ENCODE measurements at regions not wholly inside any gene's neighbourhood (a gene's known extent, or its start where the extent isn't known, plus 50 kb on each side); places are given as distances from the start of the nearest gene placed in this dataset.

DNA sequence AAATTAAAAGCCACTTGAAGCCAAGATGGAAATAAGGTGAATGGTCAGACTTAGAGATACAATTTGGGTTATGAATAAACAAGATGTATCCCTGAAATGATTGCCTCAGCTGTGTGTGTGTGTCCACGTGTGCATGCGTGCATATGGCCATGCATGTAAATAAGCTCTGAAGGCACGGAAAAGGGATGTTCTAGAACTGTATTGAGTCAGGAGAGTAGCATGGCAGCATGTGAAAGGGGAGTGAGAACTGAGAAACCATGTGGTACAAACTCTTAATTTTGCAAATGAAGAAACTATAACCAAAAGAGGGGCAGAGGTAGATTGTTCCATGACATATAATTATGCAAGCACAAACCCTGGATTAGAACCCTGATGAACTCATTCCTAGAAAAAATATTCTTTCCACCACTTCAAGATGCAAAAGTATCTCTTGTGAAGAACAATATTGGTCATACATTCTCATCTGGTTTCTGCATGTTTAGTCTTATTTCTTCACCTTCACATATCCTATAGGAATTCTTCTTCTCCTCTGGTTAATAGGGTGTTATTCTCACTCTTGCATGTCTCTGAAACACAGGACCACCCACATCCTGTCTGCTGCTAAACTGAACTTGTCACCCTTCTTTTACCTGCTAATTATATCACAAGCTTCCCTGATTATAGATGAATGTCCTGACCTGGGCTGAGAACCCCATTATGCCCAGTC, 455.8 kb downstream of the SETBP1 start:
- no peaks in the 10 kb centered on the region for H3K4me1 ChIP-seq
- H3K36me3 ChIP-seq (ENCODE audit: insufficient read depth in 1 of 2, low read depth in 1 of 2), result no peaks in the 10 kb centered on the region
- WGBS, 3 donors, result 89 to 94% (median 90%) methylated on average over 3 of the region's 3 CpGs
- ATAC-seq (no peak), DNase-seq (no peak)
- intact Hi-C loops (cut with DNase I), result no loop called here
- H3K9me3 ChIP-seq, result no peaks in the 10 kb centered on the region
- no peak overlapping the region for H3K27ac ChIP-seq
- no peaks in the 10 kb centered on the region for H3K27me3 ChIP-seq (ENCODE audit: insufficient read depth in 3 of 3, low read length in 2 of 3)
- no peak overlapping the region for H3K4me3 ChIP-seq
- TF ChIP-seq, protein P1, sequence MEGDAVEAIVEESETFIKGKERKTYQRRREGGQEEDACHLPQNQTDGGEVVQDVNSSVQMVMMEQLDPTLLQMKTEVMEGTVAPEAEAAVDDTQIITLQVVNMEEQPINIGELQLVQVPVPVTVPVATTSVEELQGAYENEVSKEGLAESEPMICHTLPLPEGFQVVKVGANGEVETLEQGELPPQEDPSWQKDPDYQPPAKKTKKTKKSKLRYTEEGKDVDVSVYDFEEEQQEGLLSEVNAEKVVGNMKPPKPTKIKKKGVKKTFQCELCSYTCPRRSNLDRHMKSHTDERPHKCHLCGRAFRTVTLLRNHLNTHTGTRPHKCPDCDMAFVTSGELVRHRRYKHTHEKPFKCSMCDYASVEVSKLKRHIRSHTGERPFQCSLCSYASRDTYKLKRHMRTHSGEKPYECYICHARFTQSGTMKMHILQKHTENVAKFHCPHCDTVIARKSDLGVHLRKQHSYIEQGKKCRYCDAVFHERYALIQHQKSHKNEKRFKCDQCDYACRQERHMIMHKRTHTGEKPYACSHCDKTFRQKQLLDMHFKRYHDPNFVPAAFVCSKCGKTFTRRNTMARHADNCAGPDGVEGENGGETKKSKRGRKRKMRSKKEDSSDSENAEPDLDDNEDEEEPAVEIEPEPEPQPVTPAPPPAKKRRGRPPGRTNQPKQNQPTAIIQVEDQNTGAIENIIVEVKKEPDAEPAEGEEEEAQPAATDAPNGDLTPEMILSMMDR (IDR thresholded peaks at IDR 0.05), result no peak

DNA sequence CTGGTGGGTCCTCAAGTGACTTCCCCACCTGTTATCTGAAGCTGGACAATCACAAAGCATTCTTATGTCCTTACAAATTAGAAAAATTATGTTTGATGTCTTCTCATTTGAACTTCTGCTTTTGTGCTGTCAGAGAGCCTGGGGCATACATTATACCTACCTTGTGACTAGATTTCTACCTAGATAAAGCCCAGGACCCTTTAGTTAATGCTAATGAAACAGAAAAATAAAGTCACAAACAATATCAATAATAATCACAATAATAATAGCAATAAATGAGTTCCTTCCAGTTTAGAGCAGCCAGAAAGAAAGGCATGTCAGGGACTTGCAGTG, 456.4 kb downstream of the SETBP1 start:
- DNase-seq (no peak), ATAC-seq (no peak)
- H3K27ac ChIP-seq, result no peak overlapping the region
- H3K27me3 ChIP-seq (ENCODE audit: insufficient read depth in 3 of 3, low read length in 2 of 3), result no peaks in the 10 kb centered on the region
- no peaks in the 10 kb centered on the region for H3K9me3 ChIP-seq
- TF ChIP-seq, protein P1 (IDR thresholded peaks at IDR 0.05), result no peak
- no peaks in the 10 kb centered on the region for H3K4me1 ChIP-seq
- no peak overlapping the region for H3K4me3 ChIP-seq
- intact Hi-C loops (cut with DNase I), result no loop called here
- H3K36me3 ChIP-seq (ENCODE audit: insufficient read depth in 1 of 2, low read depth in 1 of 2), result no peaks in the 10 kb centered on the region

DNA sequence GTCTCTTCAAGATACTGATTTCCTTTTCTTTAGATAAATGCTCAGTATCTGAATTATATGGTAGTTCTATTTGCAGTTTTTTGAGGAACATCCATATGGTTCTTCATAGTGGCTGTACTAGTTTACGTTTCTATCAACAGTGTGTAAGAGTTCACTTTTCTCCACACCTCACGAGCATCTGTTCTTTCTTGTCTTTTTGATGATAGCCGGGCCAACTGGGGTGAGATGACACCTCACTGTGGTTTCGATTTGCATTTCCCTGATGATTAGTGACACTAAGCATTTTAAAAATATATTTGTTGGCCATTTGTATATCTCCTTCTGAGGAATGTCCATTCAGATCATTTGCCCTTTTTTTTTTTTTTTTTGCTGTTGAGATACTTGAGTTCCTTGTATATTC, 458.8 kb downstream of the SETBP1 start:
- Histone ChIP-seq H3K9me3 (no peaks in the 10 kb centered on the region), H3K27ac (no peak overlapping the region), H3K4me1 (no peaks in the 10 kb centered on the region), H3K27me3 (ENCODE audit: insufficient read depth in 3 of 3, low read length in 2 of 3) (no peaks in the 10 kb centered on the region), H3K4me3 (no peak overlapping the region), H3K36me3 (ENCODE audit: insufficient read depth in 1 of 2, low read depth in 1 of 2) (no peaks in the 10 kb centered on the region)
- TF ChIP-seq, protein P1 (IDR thresholded peaks at IDR 0.05), result no peak
- no peak for ATAC-seq
- intact Hi-C loops (cut with DNase I), result no loop called here
- WGBS, 3 donors, result 77 to 88% (median 85%) methylated on average over 4 of the region's 4 CpGs
- DNase-seq, result no peak

DNA sequence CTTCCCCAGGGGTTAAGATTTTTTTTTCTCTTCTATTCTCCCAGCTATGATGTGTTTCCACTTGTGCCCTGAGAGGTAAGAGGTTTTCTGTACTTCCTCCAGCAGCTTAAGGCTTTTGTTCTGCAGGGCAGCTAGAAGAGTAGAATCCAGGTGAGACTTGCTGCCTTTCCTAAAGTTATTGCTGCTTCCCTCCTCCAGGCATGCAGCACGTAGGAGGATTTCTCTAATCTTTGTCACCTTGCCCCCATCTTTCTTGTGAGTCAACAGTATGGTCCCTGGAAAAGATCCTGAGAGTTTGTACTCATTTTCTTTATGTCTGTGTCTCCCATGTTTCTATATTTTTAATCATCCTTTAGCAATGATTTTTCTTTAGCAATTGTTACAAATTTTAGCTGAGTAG, 462.2 kb downstream of the SETBP1 start:
- intact Hi-C loops (cut with DNase I), result no loop called here

More for the DNA sequence above, 462.2 kb downstream of the SETBP1 start:
- WGBS, 3 donors, result 75 to 80% (median 76%) methylated on average over 1 of the region's 1 CpG
- TF ChIP-seq, protein P1 (IDR thresholded peaks at IDR 0.05), result no peak
- no peaks in the 10 kb centered on the region for H3K9me3 ChIP-seq
- H3K4me1 ChIP-seq, result no peaks in the 10 kb centered on the region
- DNase-seq, result no peak
- H3K36me3 ChIP-seq (ENCODE audit: insufficient read depth in 1 of 2, low read depth in 1 of 2), result no peaks in the 10 kb centered on the region
- ATAC-seq, result no peak
- no peak overlapping the region for H3K27ac ChIP-seq
- no peaks in the 10 kb centered on the region for H3K27me3 ChIP-seq (ENCODE audit: insufficient read depth in 3 of 3, low read length in 2 of 3)
- H3K4me3 ChIP-seq, result no peak overlapping the region
